Nephron (organoid): ENCODE measurements at regions not wholly inside any gene's neighbourhood (a gene's known extent, or its start where the extent isn't known, plus 50 kb on each side); places are given as distances from the start of the nearest gene placed in this dataset.
"Not testable (repeated sequence)": the region's sequence is repeated elsewhere in the genome, so short reads cannot be mapped to it uniquely, and the experiment has no call there.

Experiments used
- H3K27ac Mint-ChIP-seq, 3 experiments: 2 replicates each; pipeline ENCODE4 v1.8.0; 2020; ENCODE audit warnings: mixed read lengths in 3 of 3, mild to moderate bottlenecking in 2 of 3, moderate library complexity in 1 of 3
- H3K27me3 Mint-ChIP-seq: 2 replicates; pipeline ENCODE4 v1.8.0; 2021; ENCODE audit warnings: low read depth, mild to moderate bottlenecking, moderate library complexity, mixed read lengths
- H3K36me3 Mint-ChIP-seq: 2 replicates; pipeline ENCODE4 v1.8.0; 2020; ENCODE audit warnings: low read depth, mixed read lengths
- H3K4me1 Mint-ChIP-seq: 2 replicates; pipeline ENCODE4 v1.8.0; 2020; ENCODE audit warnings: mixed read lengths
- H3K4me3 Mint-ChIP-seq, 3 experiments: 2 replicates each; pipeline ENCODE4 v1.8.0; 2020; ENCODE audit warnings: mild to moderate bottlenecking in 3 of 3, mixed read lengths in 3 of 3, moderate library complexity in 2 of 3
- H3K9me3 Mint-ChIP-seq: 2 replicates; pipeline ENCODE4 v1.8.0; 2020; ENCODE audit warnings: mixed read lengths
- TF ChIP-seq, protein P1 (sequence below), 3 experiments: fragments of 200-600 bp; sonication (generic); IDR thresholded peaks; one replicate each; pipeline ENCODE4 v1.5.0; 2021; ENCODE audit warnings: antibody characterized with exemption in 3 of 3; ENCODE audit not compliant: unreplicated experiment in 3 of 3

DNA sequence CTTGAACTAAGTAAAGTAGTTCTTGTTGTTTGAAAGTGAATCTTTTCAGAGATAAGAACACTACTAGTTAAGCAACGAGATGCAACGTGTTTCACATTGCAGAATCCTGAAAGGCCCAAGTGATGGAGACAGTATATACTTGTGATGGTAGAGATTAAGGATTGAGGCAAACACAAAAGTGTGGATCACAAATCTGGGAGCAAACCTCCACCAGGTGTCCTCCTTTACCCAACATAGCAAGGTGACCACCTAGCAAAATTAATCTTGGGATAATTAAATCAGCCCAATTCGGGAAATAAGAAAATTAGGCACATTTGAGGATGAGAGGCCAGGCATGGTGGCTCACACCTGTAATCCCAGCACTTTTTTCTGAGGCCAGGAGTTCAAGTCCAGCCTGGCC lies 563.9 kb downstream of the DACH1 start:
- TF ChIP-seq, protein P1, sequence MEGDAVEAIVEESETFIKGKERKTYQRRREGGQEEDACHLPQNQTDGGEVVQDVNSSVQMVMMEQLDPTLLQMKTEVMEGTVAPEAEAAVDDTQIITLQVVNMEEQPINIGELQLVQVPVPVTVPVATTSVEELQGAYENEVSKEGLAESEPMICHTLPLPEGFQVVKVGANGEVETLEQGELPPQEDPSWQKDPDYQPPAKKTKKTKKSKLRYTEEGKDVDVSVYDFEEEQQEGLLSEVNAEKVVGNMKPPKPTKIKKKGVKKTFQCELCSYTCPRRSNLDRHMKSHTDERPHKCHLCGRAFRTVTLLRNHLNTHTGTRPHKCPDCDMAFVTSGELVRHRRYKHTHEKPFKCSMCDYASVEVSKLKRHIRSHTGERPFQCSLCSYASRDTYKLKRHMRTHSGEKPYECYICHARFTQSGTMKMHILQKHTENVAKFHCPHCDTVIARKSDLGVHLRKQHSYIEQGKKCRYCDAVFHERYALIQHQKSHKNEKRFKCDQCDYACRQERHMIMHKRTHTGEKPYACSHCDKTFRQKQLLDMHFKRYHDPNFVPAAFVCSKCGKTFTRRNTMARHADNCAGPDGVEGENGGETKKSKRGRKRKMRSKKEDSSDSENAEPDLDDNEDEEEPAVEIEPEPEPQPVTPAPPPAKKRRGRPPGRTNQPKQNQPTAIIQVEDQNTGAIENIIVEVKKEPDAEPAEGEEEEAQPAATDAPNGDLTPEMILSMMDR (IDR thresholded peaks at IDR 0.05; ENCODE audit: unreplicated experiment in 3 of 3): no peak
- no peaks in the 10 kb centered on the region for H3K4me1 Mint-ChIP-seq

DNA sequence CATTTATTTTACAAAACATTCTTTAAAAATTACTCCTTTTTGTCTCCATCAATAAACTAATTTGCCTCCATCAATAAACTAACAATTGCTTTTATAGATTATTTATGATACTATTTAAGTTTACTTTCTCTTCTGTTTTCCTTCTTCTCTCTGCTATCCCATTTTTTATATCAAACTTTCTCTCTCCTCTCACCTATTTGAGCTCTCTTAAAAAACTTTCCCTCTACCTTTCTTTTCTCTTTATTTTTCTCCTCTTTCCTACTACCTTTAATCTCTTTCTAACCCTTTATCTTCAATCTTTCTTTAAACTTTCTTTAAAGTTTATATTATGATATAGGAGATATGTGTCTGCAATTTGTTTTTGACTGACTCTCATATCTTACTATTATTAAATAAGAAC lies 566.4 kb downstream of the DACH1 start:
- Mint-ChIP-seq H3K36me3 (no peaks in the 10 kb centered on the region), H3K9me3 (peaks cover 8% of the 10 kb centered on the region)

More for the DNA sequence above, 563.9 kb downstream of the DACH1 start:
- no peak overlapping the region for H3K4me3 Mint-ChIP-seq
- H3K9me3 Mint-ChIP-seq: peaks cover 6% of the 10 kb centered on the region
- H3K27me3 Mint-ChIP-seq: no peaks in the 10 kb centered on the region
- H3K36me3 Mint-ChIP-seq: no peaks in the 10 kb centered on the region
- H3K27ac Mint-ChIP-seq: no peak overlapping the region

DNA sequence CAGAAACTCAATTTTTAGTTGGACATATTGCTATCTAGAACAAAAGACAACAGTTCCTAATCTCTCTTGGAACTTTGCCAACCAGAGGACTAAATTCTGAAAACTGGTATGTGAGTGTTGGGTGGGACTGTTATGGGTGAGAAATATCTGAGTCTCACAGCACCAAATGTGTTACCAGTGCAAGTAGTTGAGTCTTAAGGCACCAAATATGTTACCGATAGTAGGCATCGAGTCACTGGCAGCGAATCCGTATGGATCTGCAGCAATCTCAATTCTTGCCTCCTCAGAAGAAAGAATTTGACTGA lies 575.2 kb downstream of the DACH1 start:
- TF ChIP-seq, protein P1 (IDR thresholded peaks at IDR 0.05; ENCODE audit: unreplicated experiment in 3 of 3): no peak
- peaks cover 2% of the 10 kb centered on the region for H3K27me3 Mint-ChIP-seq
- peaks cover 21% of the 10 kb centered on the region for H3K4me1 Mint-ChIP-seq
- H3K27ac Mint-ChIP-seq: no peak overlapping the region
- peaks cover 7% of the 10 kb centered on the region for H3K9me3 Mint-ChIP-seq
- no peak overlapping the region for H3K4me3 Mint-ChIP-seq
- no peaks in the 10 kb centered on the region for H3K36me3 Mint-ChIP-seq

More for the DNA sequence above, 566.4 kb downstream of the DACH1 start:
- Mint-ChIP-seq H3K4me3 (no peak overlapping the region), H3K4me1 (no peaks in the 10 kb centered on the region), H3K27ac (no peak overlapping the region), H3K27me3 (no peaks in the 10 kb centered on the region)
- TF ChIP-seq, protein P1 (IDR thresholded peaks at IDR 0.05; ENCODE audit: unreplicated experiment in 3 of 3): no peak

DNA sequence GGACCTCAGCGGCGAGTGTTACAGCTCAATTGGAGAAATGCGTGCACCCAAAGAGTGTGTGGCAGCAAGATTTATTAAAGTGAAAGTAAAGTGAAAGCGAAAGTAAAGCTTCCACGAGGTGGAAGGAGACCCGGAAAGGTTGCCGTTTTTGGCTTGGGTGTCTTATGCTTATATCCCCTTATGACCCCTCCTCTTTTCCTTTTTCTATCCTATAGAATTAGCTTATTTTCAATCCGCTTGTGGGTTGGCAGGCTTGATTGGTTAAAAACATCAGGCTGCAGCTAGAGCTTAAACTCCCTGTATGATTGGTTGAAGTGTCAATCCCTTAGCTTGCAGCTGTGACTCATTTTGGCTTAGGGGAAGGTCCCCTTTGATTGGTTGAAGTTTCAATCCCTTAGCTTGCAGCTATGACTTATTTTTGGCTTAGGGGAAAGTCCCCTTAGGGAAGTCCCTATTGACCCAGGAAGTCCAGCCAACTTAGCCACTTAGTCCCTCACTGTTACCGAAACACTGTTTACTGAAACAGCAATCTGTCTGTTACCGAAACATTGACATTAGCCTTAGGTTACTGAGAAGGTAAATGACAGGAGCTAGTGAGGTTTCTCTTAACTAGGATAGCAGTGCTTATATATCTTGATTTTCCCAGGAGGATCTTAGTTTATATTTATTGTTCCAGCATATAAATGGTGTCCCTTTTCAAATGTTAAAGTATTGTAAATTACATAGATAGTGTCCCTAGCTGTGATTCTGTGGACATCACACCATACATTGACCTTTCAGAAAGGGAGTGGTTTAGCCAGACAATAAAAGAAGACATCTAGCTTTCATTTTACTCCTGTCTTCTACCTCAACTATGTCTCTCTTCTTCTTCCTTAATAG lies 575.8 kb downstream of the DACH1 start:
- peaks cover 21% of the 10 kb centered on the region for H3K4me1 Mint-ChIP-seq
- H3K27ac Mint-ChIP-seq: peak overlapping the region in 1 of 3 experiments; percentile 63
- TF ChIP-seq, protein P1 (IDR thresholded peaks at IDR 0.05; ENCODE audit: unreplicated experiment in 3 of 3): no peak
- no peaks in the 10 kb centered on the region for H3K36me3 Mint-ChIP-seq
- no peak overlapping the region for H3K4me3 Mint-ChIP-seq
- H3K27me3 Mint-ChIP-seq: peaks cover 4% of the 10 kb centered on the region
- H3K9me3 Mint-ChIP-seq: peaks cover 11% of the 10 kb centered on the region

DNA sequence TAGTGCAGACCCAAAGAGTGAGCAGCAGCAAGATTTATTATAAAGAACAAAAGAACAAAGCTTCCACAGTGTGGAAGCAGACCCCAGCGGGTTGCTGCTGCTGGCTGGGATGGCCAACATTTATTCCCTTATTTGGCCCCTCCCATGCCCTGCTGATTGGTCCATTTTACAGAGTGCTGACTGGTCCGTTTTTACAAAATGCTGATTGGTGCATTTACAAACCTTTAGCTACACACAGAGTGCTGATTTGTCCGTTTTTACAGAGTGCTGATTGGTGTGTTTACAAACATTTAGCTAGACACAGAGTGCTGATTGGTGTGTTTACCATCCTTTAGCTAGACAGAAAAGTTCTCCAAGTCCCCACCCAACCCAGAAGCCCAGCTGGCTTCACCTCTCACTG lies 577.0 kb downstream of the DACH1 start:
- not testable (repeated sequence) for H3K4me3 Mint-ChIP-seq, H3K27ac Mint-ChIP-seq, H3K27me3 Mint-ChIP-seq, H3K36me3 Mint-ChIP-seq
- H3K9me3 Mint-ChIP-seq: peaks cover 11% of the 10 kb centered on the region
- H3K4me1 Mint-ChIP-seq: peaks cover 21% of the 10 kb centered on the region

DNA sequence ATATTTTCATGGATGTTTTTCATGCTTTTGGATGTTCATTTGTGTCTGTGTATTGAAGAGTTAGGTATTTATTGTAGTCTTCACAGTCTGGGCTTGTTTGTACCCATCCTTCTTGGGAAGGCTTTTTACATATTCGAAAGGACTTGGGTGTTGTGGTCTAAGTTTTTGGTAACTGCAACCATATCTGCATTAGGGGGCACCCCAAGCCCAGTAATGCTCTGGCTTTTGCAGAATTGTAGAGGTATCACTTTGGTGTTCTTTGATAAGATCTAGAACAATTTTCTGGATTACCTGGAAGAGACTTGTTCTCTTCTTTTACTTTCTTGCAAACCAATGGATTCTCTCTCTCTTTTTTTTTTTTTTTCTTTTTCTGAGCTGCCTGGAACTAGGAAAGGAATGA lies 581.3 kb downstream of the DACH1 start:
- Mint-ChIP-seq H3K9me3 (peaks cover 13% of the 10 kb centered on the region), H3K27ac (no peak overlapping the region), H3K27me3 (peaks cover 4% of the 10 kb centered on the region)

More for the DNA sequence above, 581.3 kb downstream of the DACH1 start:
- no peak overlapping the region for H3K4me3 Mint-ChIP-seq
- H3K4me1 Mint-ChIP-seq: no peaks in the 10 kb centered on the region
- H3K36me3 Mint-ChIP-seq: no peaks in the 10 kb centered on the region
- TF ChIP-seq, protein P1 (IDR thresholded peaks at IDR 0.05; ENCODE audit: unreplicated experiment in 3 of 3): no peak
